ENCODE measurements at regions not wholly inside any gene's neighbourhood (a gene's known extent, or its start where the extent isn't known, plus 50 kb on each side); places are given as distances from the start of the nearest gene placed in this dataset.

GRCh38 chr20:24134284-24134683 is 145.7 kb upstream of the GGTLC1 start:
- TF ChIP-seq SREBF2 (IDR thresholded peaks at IDR 0.05): no peak
- TF ChIP-seq MYC (IDR thresholded peaks at IDR 0.05; ENCODE audit: borderline replicate concordance, low read length): no peak
- no peak for TF ChIP-seq ELK1 (IDR thresholded peaks at IDR 0.05; ENCODE audit: low read depth, low read length)
- TF ChIP-seq, protein P1, sequence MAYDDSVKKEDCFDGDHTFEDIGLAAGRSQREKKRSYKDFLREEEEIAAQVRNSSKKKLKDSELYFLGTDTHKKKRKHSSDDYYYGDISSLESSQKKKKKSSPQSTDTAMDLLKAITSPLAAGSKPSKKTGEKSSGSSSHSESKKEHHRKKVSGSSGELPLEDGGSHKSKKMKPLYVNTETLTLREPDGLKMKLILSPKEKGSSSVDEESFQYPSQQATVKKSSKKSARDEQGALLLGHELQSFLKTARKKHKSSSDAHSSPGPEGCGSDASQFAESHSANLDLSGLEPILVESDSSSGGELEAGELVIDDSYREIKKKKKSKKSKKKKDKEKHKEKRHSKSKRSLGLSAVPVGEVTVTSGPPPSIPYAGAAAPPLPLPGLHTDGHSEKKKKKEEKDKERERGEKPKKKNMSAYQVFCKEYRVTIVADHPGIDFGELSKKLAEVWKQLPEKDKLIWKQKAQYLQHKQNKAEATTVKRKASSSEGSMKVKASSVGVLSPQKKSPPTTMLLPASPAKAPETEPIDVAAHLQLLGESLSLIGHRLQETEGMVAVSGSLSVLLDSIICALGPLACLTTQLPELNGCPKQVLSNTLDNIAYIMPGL (CRISPR knock-in tag; IDR thresholded peaks at IDR 0.05; ENCODE audit: borderline replicate concordance): no peak
- TF ChIP-seq FOSL2 (IDR thresholded peaks at IDR 0.05): no peak
- TF ChIP-seq FOSL2 (CRISPR knock-in tag; IDR thresholded peaks at IDR 0.05): no peak
- no peak for TF ChIP-seq MAZ (IDR thresholded peaks at IDR 0.05; ENCODE audit: borderline replicate concordance, low read depth, low read length)
- TF ChIP-seq, protein P2, sequence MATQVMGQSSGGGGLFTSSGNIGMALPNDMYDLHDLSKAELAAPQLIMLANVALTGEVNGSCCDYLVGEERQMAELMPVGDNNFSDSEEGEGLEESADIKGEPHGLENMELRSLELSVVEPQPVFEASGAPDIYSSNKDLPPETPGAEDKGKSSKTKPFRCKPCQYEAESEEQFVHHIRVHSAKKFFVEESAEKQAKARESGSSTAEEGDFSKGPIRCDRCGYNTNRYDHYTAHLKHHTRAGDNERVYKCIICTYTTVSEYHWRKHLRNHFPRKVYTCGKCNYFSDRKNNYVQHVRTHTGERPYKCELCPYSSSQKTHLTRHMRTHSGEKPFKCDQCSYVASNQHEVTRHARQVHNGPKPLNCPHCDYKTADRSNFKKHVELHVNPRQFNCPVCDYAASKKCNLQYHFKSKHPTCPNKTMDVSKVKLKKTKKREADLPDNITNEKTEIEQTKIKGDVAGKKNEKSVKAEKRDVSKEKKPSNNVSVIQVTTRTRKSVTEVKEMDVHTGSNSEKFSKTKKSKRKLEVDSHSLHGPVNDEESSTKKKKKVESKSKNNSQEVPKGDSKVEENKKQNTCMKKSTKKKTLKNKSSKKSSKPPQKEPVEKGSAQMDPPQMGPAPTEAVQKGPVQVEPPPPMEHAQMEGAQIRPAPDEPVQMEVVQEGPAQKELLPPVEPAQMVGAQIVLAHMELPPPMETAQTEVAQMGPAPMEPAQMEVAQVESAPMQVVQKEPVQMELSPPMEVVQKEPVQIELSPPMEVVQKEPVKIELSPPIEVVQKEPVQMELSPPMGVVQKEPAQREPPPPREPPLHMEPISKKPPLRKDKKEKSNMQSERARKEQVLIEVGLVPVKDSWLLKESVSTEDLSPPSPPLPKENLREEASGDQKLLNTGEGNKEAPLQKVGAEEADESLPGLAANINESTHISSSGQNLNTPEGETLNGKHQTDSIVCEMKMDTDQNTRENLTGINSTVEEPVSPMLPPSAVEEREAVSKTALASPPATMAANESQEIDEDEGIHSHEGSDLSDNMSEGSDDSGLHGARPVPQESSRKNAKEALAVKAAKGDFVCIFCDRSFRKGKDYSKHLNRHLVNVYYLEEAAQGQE (IDR thresholded peaks at IDR 0.05): no peak
- TF ChIP-seq HEYL (CRISPR knock-in tag; IDR thresholded peaks at IDR 0.05): no peak
- TF ChIP-seq ESRRA (IDR thresholded peaks at IDR 0.05; ENCODE audit: borderline replicate concordance, low read length): no peak
- no peak for TF ChIP-seq BHLHE40 (IDR thresholded peaks at IDR 0.05; ENCODE audit: low read depth, low read length)
- no peak for TF ChIP-seq CHD2 (IDR thresholded peaks at IDR 0.05; ENCODE audit: low read length, partially characterized antibody)
- TF ChIP-seq, protein P3, sequence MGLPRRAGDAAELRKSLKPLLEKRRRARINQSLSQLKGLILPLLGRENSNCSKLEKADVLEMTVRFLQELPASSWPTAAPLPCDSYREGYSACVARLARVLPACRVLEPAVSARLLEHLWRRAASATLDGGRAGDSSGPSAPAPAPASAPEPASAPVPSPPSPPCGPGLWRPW (IDR thresholded peaks at IDR 0.05): no peak
- TF ChIP-seq, protein P4, sequence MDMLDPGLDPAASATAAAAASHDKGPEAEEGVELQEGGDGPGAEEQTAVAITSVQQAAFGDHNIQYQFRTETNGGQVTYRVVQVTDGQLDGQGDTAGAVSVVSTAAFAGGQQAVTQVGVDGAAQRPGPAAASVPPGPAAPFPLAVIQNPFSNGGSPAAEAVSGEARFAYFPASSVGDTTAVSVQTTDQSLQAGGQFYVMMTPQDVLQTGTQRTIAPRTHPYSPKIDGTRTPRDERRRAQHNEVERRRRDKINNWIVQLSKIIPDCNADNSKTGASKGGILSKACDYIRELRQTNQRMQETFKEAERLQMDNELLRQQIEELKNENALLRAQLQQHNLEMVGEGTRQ (IDR thresholded peaks at IDR 0.05): no peak
- no peak for TF ChIP-seq EHMT2 (IDR thresholded peaks at IDR 0.05; ENCODE audit: low read depth)
- TF ChIP-seq POLR2AphosphoS2 (conservative IDR thresholded peaks at IDR 0.05; ENCODE audit: low read length): no peak
- TF ChIP-seq, protein P5, sequence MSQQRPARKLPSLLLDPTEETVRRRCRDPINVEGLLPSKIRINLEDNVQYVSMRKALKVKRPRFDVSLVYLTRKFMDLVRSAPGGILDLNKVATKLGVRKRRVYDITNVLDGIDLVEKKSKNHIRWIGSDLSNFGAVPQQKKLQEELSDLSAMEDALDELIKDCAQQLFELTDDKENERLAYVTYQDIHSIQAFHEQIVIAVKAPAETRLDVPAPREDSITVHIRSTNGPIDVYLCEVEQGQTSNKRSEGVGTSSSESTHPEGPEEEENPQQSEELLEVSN (IDR thresholded peaks at IDR 0.05; ENCODE audit: borderline replicate concordance, low read depth): no peak
- no peak for TF ChIP-seq KDM1A (IDR thresholded peaks at IDR 0.05; ENCODE audit: low read depth)
- Histone ChIP-seq H3K27ac (no peak overlapping the region), H3K4me3 (no peak overlapping the region), H3K4me2 (no peak overlapping the region), H3K4me1 (no peaks in the 10 kb centered on the region), H3K9me3 (no peaks in the 10 kb centered on the region)
- WGBS (ENCODE audit: missing lambda C conversion rate): 22% methylated on average over 3 of the region's 3 CpGs
- FAIRE-seq (no peak), ATAC-seq (peak in 1 of 2 experiments; percentile 10; a peak in 1 of 6 replicates), DNase-seq (ENCODE audit: low read depth in 1 of 2, low spot score in 1 of 2) (no peak)
- CTCF ChIA-PET: interaction anchor here (1.5 kb wide), 1 partner anchor 26 kb away, joined by 5 read pairs; no protein-coding TSS in a partner anchor
- POLR2A ChIA-PET: no interaction called here

GRCh38 chr20:24132246-24132645 is 143.7 kb upstream of the GGTLC1 start:
- Histone ChIP-seq H3K9me3 (no peaks in the 10 kb centered on the region), H3K4me1 (no peaks in the 10 kb centered on the region), H3K4me2 (no peak overlapping the region), H3K4me3 (no peak overlapping the region), H3K27ac (no peak overlapping the region)
- no peak for FAIRE-seq
- DNase-seq (ENCODE audit: low read depth in 1 of 2, low spot score in 1 of 2): no peak
- TF ChIP-seq CEBPB (IDR thresholded peaks at IDR 0.05) (no peak), RCOR1 (IDR thresholded peaks at IDR 0.05; ENCODE audit: low read depth, low read length) (no peak), POLR2A (IDR thresholded peaks at IDR 0.05; ENCODE audit: low read length) (no peak), MYC (IDR thresholded peaks at IDR 0.05; ENCODE audit: borderline replicate concordance, low read length) (no peak), CBX2 (IDR thresholded peaks at IDR 0.05; ENCODE audit: borderline replicate concordance, low read depth) (no peak), KDM5A (IDR thresholded peaks at IDR 0.05) (no peak), TP53 (CRISPR knock-in tag; IDR thresholded peaks at IDR 0.05) (no peak), ESRRA (IDR thresholded peaks at IDR 0.05; ENCODE audit: borderline replicate concordance, low read length) (no peak), CTCF (IDR thresholded peaks at IDR 0.05) (no peak)
- TF ChIP-seq, protein P6, sequence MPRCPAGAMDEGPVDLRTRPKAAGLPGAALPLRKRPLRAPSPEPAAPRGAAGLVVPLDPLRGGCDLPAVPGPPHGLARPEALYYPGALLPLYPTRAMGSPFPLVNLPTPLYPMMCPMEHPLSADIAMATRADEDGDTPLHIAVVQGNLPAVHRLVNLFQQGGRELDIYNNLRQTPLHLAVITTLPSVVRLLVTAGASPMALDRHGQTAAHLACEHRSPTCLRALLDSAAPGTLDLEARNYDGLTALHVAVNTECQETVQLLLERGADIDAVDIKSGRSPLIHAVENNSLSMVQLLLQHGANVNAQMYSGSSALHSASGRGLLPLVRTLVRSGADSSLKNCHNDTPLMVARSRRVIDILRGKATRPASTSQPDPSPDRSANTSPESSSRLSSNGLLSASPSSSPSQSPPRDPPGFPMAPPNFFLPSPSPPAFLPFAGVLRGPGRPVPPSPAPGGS (IDR thresholded peaks at IDR 0.05): no peak
- CTCF ChIA-PET: interaction anchor here (1.5 kb wide), 1 partner anchor 16 kb away, joined by 3 read pairs; no protein-coding TSS in a partner anchor
- ATAC-seq: no peak
- POLR2A ChIA-PET: no interaction called here

Data from A549 (cell line).